Heart left ventricle (tissue), 16 donors: ENCODE measurements at regions not wholly inside any gene's neighbourhood (a gene's known extent, or its start where the extent isn't known, plus 50 kb on each side); places are given as distances from the start of the nearest gene placed in this dataset.

Experiments
- ATAC-seq, 4 donors: fragments of 200-7000 bp; cut with Tn5 transposase; one replicate each; pipeline ENCODE4 v1.9.1; 2020 to 2022; ENCODE audit warnings: moderate library complexity in 4 of 4, mild to moderate bottlenecking in 3 of 4, moderate number of reproducible peaks in 1 of 4
- DNase-seq, 5 donors: peaks; one replicate each; pipeline ENCODE4 v3.0.0-alpha.2; 2020
- H3K27ac ChIP-seq, 12 donors: fragments of 200-600 bp; sonication (generic) in 4 of 12; one replicate each; pipeline versions ENCODE4 v1.5.0 to v1.8.0; 2016 to 2022; ENCODE audit warnings: mild to moderate bottlenecking in 2 of 12
- H3K27me3 ChIP-seq, 9 donors: fragments of 200-600 bp; sonication (generic) in 2 of 9; one replicate each; pipeline versions ENCODE4 v1.5.1 to v1.8.0; 2016 to 2022; ENCODE audit warnings: mild to moderate bottlenecking in 3 of 9
- H3K36me3 ChIP-seq, 9 donors: fragments of 200-600 bp; sonication (generic) in 2 of 9; one replicate each; pipeline versions ENCODE4 v1.5.0 to v1.8.0; 2018 to 2022; ENCODE audit warnings: mild to moderate bottlenecking in 2 of 9
- H3K4me1 ChIP-seq, 12 donors: fragments of 200-600 bp; sonication (generic) in 4 of 12; one replicate each; pipeline versions ENCODE4 v1.5.0 to v1.8.0; 2016 to 2022; ENCODE audit warnings: mild to moderate bottlenecking in 3 of 12
- H3K4me3 ChIP-seq, 12 donors: fragments of 200-600 bp; sonication (generic) in 4 of 12; one replicate each; pipeline versions ENCODE4 v1.5.0 to v1.8.0; 2017 to 2022; ENCODE audit warnings: mild to moderate bottlenecking in 9 of 12, moderate library complexity in 4 of 12
- H3K9me3 ChIP-seq, 12 donors: fragments of 200-600 bp; sonication (generic) in 4 of 12; one replicate each; pipeline versions ENCODE4 v1.5.0 to v1.8.0; 2016 to 2022; ENCODE audit warnings: mild to moderate bottlenecking in 1 of 12
- CTCF ChIP-seq, 12 donors: fragments of 200-600 bp; sonication (generic) in 4 of 12; IDR thresholded peaks; one replicate each; pipeline versions ENCODE4 v1.5.0 to v1.8.0; 2018 to 2022; ENCODE audit warnings: antibody characterized with exemption in 12 of 12, mild to moderate bottlenecking in 5 of 12
- POLR2A ChIP-seq, 2 donors: fragments of 450-650 bp; IDR thresholded peaks; one replicate each; pipeline ENCODE4 v1.6.1; 2017; ENCODE audit warnings: antibody characterized with exemption in 2 of 2, mild to moderate bottlenecking in 2 of 2, moderate library complexity in 2 of 2
- WGBS, 4 donors: extraction: QIAGEN DNeasy Blood & Tissue Kit in 2 of 4; methylation state at CpG; one replicate each; pipeline versions ENCODE4 v1.1.5 to v1.1.7; 2013 to 2018; 5-methylcytosine and 5-hydroxymethylcytosine counted together
- intact Hi-C, 10 donors: fragments of 100-400 bp; cut with DNase I; formaldehyde crosslinking; loops; one replicate each; pipeline versions ENCODE4 v1.11.1 to v1.14.2; 2022
- donor health status: ischemic (EF 13 %, LVEDD 7.1; RV severe dilation, severe dysfunction).
- donor health status: healthy with polysubstance abuse.
- donor health status: DM: no; HTN: yes; CAD: no.
- donor health status: DM: no; HTN: no; CAD: no.
- donor health status: ischemic (EF 25% LVEDD 6.9; RV normal size, moderate dysfunction).
- donor health status: ischemic (EF 25% LVEDD 5.7; RV mildly dilated, moderate dysfunction).
- donor health status: healthy.
- donor health status: DM: yes; HTN: yes; CAD: no.
- donor health status: ischemic (EF 35%, LVEDD 5.7; RV mildly dilated, moderate dysfunction).
- donor health status: nonischemic (EF 11% LVEDD 7.7; RV severe dilation, severe dysfunction).
- donor health status: DM: yes; HTN: yes; CAD: no.
- donor health status: PGD.
- donor health status: ischemic (EF 29% LVEDD 5.4; RV normal size, mild dysfunction).
- donor health status: nonischemic (EF 23%, LVEDD 6.1; RV moderate dilation, normal function).

DNA sequence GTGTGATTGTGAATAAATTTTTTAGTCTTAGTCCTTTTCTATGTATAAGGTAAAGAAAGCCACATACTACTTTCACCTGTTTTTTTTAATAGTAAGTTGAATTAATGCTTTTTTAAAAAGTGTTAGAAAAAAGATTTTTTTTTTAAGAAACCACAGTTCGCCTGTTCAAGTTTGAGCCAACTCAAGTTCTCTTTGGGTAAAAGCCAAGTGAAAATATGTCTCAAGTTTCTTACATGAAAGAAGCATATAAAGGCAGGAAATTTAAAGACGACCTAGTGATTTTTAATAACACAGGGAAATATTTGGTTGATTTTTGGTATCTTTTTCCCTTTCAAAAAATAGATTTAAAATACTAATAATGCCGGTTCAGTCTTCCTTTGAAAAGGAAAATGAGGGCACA, 369.9 kb upstream of the NR3C2 start:
- intact Hi-C loops = no loop called here
- 30 to 56% (median 46%) methylated on average over 3 of the region's 3 CpGs for WGBS, 4 donors
- no peak for DNase-seq

DNA sequence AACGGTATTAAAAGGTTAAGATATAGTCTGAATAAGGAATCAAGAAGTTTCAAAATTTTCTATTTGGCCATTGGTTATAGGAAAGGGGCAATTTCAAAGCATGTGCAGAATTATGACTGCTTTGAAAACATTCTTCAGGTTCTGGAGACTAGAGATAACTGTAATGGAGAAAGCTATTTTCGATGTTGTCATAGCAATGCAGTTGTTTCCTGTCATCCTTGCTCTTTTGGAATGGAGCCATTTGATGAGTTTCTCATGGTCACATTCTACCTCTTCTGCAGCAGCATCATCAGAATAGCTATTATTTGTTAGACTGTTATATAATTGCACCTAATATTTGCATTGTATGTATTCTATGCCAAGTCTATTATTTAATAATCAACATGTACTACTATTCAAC, 368.2 kb upstream of the NR3C2 start:
- intact Hi-C loops = no loop called here
- no peaks in the 10 kb centered on the region for H3K4me1 ChIP-seq
- DNase-seq (no peak), ATAC-seq (no peak)
- H3K4me3 ChIP-seq = no peak overlapping the region
- no peak overlapping the region for H3K27ac ChIP-seq
- TF ChIP-seq POLR2A (IDR thresholded peaks at IDR 0.05) (no peak), CTCF (IDR thresholded peaks at IDR 0.05) (no peak)
- H3K27me3 ChIP-seq = no peaks in the 10 kb centered on the region
- no peaks in the 10 kb centered on the region for H3K36me3 ChIP-seq
- 77 to 80% (median 78%) methylated on average over 2 of the region's 2 CpGs for WGBS, 4 donors
- peaks cover 0 to 15% (median 0%) of the 10 kb centered on the region in 12 donors for H3K9me3 ChIP-seq

More for the DNA sequence above, 369.9 kb upstream of the NR3C2 start:
- no peaks in the 10 kb centered on the region for H3K4me1 ChIP-seq
- no peaks in the 10 kb centered on the region for H3K36me3 ChIP-seq
- no peak overlapping the region for H3K4me3 ChIP-seq
- H3K9me3 ChIP-seq = peaks cover 0 to 15% (median 0%) of the 10 kb centered on the region in 12 donors
- H3K27me3 ChIP-seq = no peaks in the 10 kb centered on the region
- no peak for ATAC-seq
- TF ChIP-seq POLR2A (IDR thresholded peaks at IDR 0.05) (no peak), CTCF (IDR thresholded peaks at IDR 0.05) (no peak)
- no peak overlapping the region for H3K27ac ChIP-seq

DNA sequence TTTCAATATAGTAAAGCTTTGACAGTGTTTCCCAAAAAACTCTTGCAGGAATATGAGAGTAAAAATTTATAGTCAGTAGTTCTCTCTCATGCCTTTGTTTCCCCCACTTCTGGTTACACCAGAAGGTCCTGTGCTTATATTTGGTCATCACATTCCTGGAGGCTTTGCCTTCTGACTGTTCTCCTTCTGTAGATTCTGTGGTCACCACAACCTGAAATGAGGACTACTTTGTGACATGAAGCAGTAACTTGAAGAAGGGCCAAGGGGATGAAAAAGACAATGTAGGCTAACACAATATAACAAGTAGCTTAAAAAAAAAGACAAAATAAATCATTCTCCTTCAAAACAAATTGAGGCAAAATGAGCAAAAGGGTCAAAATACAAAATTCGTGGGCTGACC, 366.2 kb upstream of the NR3C2 start:
- TF ChIP-seq CTCF (IDR thresholded peaks at IDR 0.05) (no peak), POLR2A (IDR thresholded peaks at IDR 0.05) (no peak)
- Histone ChIP-seq H3K36me3 (no peaks in the 10 kb centered on the region), H3K9me3 (peaks cover 0 to 15% (median 0%) of the 10 kb centered on the region in 12 donors), H3K27ac (no peak overlapping the region), H3K4me3 (no peak overlapping the region), H3K27me3 (no peaks in the 10 kb centered on the region), H3K4me1 (no peaks in the 10 kb centered on the region)
- intact Hi-C loops = no loop called here
- DNase-seq = no peak
- 74 to 84% (median 77%) methylated on average over 1 of the region's 1 CpG for WGBS, 4 donors
- no peak for ATAC-seq

- H3K9me3 ChIP-seq = no peaks in the 10 kb centered on the region
- no peak overlapping the region for H3K27ac ChIP-seq
- intact Hi-C loops = no loop called here
- no peaks in the 10 kb centered on the region for H3K27me3 ChIP-seq
- H3K4me3 ChIP-seq = no peak overlapping the region
- H3K4me1 ChIP-seq = peaks cover 0 to 4% (median 0%) of the 10 kb centered on the region in 12 donors
- TF ChIP-seq CTCF (IDR thresholded peaks at IDR 0.05) (no peak), POLR2A (IDR thresholded peaks at IDR 0.05) (no peak)
- DNase-seq = no peak
- WGBS, 4 donors = 76 to 85% (median 83%) methylated on average over 4 of the region's 4 CpGs
- H3K36me3 ChIP-seq = no peaks in the 10 kb centered on the region
- ATAC-seq = no peak
Measured at GRCh38 chr4:148800940-148801339, 358.7 kb upstream of the NR3C2 start.
